HG02981 (cell line): ENCODE measurements at regions not wholly inside any gene's neighbourhood (a gene's known extent, or its start where the extent isn't known, plus 50 kb on each side); places are given as distances from the start of the nearest gene placed in this dataset.
"Not testable (repeated sequence)": the region's sequence is repeated elsewhere in the genome, so short reads cannot be mapped to it uniquely, and the experiment has no call there.

ENCODE experiments used
- ATAC-seq: cut with Tn5 transposase; IDR thresholded peaks from one replicate; pipeline ENCODE4 v1.9.1; 2021; ENCODE audit warnings: mild to moderate bottlenecking, moderate library complexity; ENCODE audit not compliant: unreplicated experiment

GRCh38 chr20:48448666-48449600, 378.9 kb downstream of the PREX1 start:
- ATAC-seq: no peak

GRCh38 chr20:48447456-48447855, 380.3 kb downstream of the PREX1 start:
- ATAC-seq: no peak

DNA sequence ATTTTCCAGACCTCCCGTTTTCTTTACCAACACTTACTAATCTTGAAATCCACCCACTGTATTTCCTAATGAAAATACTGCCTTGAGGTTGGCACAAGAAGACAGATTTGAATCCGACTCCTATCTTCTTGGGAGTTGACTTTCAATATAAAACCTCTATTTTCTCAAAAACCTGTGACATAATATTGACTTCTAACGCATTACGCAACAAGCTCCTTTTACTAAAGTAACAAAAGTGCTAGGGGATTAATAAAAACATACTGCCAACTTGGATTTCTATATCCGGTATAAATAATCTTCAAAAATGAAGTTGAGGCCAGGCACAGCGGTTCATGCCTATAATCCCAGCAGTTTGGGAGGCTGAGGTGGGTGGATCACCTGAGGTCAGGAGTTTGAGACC, 382.0 kb downstream of the PREX1 start:
- ATAC-seq: no peak

DNA sequence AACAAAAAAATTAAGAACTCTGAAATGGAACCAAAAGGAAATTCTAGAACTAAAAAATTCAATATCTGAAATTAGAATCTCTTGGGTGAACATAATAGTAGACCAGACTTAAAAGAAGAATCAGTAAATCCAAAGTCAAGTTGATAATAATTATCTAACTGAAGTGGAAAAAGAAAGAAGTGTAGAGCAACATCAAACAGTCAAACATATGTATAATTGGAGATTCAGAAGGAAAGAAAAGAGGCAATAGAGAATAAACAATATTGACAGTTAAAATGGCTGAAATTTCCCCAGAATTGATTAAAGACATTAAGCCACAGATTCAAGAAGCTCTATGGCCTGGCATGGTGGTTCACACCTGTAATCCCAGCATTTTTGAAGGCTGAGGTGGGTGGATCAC, 383.6 kb downstream of the PREX1 start:
- ATAC-seq: no peak

DNA sequence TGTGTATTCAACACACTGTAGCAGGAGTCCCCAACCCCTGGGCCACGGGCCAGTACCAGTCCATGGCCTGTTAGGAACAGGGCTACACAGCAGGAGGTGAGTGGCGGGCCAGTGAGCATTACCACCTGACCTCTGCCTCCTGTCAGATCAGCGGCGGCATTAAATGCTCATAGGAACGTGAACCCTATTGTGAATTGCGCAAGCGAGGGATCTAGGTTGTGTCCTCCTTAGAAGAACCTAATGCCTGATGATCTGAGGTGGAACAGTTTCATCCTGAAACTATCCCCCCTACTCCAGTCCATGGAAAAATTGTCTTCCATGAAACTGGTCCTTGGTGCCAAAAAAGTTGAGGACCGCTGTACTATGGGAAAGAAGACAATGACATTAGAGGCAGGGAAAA, 386.9 kb downstream of the PREX1 start:
- no peak for ATAC-seq

DNA sequence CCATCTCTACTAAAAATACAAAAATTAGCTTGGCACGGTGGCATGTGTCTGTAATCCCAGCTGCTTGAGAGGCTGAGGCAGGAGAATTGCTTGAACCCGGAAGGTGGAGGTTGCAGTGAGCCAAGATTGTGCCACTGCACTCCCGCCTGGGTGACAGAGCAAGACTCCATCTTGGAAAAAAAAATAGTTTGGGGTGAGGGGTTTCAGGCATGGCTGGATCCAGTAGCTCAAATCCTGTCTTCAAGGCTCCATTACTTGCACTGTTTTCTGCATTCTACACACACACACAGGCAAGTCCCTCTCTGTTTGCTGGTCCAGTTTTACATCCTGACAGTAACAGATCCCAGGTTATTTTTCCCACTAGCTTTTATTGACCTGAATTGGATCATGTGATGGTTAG, 387.5 kb downstream of the PREX1 start:
- not testable (repeated sequence) for ATAC-seq

GRCh38 chr20:48437146-48437545, 390.7 kb downstream of the PREX1 start:
- ATAC-seq: no peak

DNA sequence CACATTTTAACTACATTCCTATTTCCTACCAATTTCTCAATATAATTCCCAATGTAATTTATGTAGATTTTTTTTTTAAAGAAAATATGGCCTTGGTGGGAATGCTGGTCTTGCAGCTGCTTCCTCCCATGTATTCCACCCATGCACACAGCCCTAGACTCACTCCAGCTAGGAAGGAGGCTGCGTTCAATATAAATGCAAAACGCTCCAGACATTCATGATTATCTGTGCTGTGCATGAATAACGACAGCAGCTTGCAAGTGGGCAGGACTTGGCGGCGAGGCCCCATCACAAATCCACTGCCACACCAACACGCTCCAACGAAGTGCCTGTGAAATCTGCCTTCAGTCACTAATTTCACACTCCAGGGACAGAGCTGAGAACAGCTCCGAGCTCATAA, 391.2 kb downstream of the PREX1 start:
- not testable (repeated sequence) for ATAC-seq

DNA sequence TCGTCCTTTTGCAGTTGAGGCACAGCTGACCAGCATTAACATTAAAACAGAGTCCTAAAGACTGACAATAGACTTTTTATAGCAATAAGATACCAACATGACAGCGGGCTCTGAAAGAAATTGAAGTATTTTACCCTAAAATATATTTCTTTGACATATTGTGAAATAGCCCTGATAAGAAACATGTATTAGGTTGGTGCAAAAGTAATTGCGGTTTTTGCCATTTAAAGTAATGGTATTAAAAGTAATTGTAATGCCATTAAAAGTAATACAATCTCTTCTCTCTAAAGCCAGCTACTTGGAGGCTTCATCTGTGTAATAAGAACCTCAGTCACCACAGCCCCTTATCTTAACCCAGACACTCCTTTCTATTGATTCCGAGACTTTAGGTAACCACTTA, 394.6 kb downstream of the PREX1 start:
- no peak for ATAC-seq

DNA sequence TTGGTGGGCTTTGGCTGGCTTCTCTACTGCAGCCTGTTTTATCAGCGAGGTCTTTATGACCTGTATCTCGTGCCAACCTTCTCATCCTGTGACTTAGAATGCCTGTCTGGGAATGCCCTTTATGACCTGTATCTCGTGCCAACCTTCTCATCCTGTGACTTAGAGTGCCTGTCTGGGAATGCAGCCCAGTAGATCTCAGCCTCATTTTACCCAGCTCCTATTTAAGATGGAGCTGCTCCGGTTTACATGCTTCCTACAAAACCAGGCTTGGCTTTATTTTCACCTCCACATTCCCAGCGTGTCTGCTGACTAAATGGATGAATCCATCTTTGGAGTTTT, 395.3 kb downstream of the PREX1 start:
- no peak for ATAC-seq

GRCh38 chr20:48431653-48432493, 395.9 kb downstream of the PREX1 start:
- ATAC-seq: no peak

DNA sequence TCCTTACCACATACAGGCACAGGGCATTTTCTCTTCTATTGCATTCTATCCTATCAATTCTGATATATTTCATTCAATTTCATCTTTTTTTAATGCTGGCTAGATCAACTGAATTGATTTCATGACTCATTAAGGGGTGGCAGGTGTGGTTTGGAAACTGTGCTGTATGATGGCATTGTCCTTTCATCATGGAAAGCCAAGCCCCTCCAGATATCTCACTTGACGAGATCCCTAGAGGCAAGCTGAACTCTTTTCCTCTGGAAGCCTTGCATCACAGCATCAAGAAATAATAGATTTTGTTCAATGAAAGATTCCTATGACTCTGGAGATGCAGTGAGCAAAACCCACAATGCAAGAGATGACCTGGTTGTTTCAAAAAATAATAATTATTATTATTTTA, 401.2 kb downstream of the PREX1 start:
- no peak for ATAC-seq

DNA sequence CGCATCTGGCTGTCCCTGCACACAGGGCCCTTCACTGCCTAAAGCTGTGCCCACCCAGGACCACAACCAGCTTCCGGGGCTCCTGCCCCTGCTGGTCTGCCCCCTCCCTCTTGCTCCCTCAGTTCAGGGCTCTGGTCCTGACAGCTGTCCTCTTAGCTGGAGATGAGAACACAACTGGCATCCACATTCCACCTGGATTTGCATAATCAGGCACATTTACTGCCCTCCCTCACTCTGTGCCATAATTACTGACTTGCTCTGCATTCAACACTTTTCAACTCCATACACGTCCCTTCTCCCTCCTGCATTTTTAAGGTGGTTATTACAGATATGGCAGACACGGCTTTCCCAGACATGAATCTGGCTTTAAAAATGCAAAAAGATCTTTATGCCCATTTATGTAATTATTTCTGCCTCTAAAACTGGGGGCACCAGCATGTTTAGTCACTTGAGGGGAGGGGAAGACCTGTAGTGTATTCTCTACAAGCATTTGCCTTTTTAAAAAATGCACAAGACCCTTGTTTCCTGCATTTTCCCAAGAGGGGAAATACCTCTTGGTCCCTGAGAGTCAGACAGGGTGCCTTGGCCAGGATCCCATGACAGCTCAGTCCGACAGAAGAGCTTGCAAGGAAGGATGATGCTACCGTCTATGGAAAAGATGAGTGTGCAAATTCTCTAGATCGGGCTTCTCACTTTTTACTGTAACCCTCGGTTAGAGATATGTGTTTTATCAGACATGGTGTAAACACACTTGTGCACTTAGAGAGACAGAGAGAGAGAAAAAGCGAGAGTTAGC, 401.8 kb downstream of the PREX1 start:
- ATAC-seq: no peak

GRCh38 chr20:48425321-48425720, 402.5 kb downstream of the PREX1 start:
- ATAC-seq: no peak

- ATAC-seq: no peak
These were observed 405.4 kb downstream of the PREX1 start for GRCh38 chr20:48422242-48422960.

DNA sequence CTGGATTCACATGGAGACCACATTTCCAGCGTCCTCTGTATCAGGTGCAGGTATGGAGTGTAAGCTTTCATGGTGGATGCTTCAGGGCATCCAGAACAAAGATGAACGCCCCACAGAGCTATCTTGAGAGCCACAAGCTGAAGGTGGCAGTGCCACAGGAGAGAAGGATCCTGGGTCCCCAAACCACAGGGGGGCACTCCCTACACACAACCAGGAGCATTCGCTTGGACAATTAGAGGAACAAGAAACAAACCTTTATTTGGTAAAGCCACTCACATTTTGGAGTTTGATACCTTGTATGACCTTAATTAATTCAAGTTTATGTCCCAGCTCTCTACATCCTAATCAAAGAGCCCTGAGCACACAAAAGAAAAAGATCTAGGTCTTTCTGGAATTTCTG, 406.3 kb downstream of the PREX1 start:
- ATAC-seq: no peak

- ATAC-seq: no peak
These were observed 407.6 kb downstream of the PREX1 start for GRCh38 chr20:48420176-48420575.

- ATAC-seq: no peak
These were observed 408.6 kb downstream of the PREX1 start for GRCh38 chr20:48419173-48419572.

DNA sequence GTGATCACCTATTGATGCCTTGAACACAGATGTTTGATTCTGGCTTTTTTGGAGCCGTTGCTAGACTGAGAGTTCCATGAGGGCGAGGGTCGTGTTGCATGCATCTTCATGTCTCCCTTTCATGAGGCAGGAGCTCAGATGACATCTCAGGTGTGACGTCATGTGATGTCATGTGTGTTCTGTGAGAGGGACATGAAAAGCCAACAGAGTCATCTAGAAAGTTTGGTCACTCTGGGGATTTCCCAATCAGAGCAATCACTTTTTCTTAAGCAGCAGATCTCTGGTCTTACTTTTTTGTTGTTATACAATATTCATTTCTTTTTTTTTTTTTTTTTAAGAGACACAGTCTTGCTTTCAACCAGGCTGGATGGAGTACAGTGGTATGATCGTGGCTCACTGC, 411.8 kb downstream of the PREX1 start:
- no peak for ATAC-seq

DNA sequence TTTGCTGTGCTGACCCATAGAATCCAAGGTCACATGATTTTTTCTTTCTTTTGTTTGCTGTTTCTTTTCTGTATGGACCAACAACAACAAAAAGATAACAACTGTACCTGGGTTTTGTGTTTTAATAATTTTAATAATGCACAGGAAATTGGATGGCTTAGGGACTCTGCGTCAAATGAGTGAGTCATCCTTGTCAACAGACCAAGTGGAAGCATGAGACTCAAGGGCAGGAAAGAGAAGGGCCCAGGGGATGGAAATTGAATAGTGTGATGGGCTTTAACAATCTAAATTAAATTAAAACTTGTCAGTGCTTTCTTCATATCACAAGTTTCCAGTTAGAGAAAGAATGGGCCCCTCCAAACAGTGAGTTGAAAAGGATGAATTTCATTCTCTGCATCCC, 413.0 kb downstream of the PREX1 start:
- ATAC-seq: no peak
